NCI-H2196 treated with DMSO at 0.1 percent for 48 hours (cell line): ENCODE measurements at regions not wholly inside any gene's neighbourhood (a gene's known extent, or its start where the extent isn't known, plus 50 kb on each side); places are given as distances from the start of the nearest gene placed in this dataset.

Experiments
- DNase-seq: peaks from one replicate; lab custom pipeline; 2025; ENCODE audit not compliant: unreplicated experiment; lab: John Stamatoyannopoulos, UW

GRCh38 chr1:193356249-193356648 lies 169.8 kb upstream of the B3GALT2 start:
- no peak for DNase-seq

GRCh38 chr1:193355626-193356025 lies 169.2 kb upstream of the B3GALT2 start:
- DNase-seq: no peak

GRCh38 chr1:193355178-193355577 lies 168.8 kb upstream of the B3GALT2 start:
- no peak for DNase-seq

- DNase-seq: no peak
Observed at GRCh38 chr1:193348769-193349535, 162.5 kb upstream of the B3GALT2 start.

- DNase-seq: no peak
Observed at GRCh38 chr1:193348091-193348768, 161.8 kb upstream of the B3GALT2 start.

GRCh38 chr1:193346085-193346484 lies 159.7 kb upstream of the B3GALT2 start:
- no peak for DNase-seq

- DNase-seq: no peak
Observed at GRCh38 chr1:193342811-193343210, 156.4 kb upstream of the B3GALT2 start.

- no peak for DNase-seq
Observed at GRCh38 chr1:193340331-193340730, 153.9 kb upstream of the B3GALT2 start.

GRCh38 chr1:193339401-193339800 lies 153.0 kb upstream of the B3GALT2 start:
- no peak for DNase-seq

GRCh38 chr1:193338194-193338593 lies 151.8 kb upstream of the B3GALT2 start:
- no peak for DNase-seq

GRCh38 chr1:193335806-193336428 lies 149.5 kb upstream of the B3GALT2 start:
- DNase-seq: no peak

GRCh38 chr1:193333166-193333565 lies 146.8 kb upstream of the B3GALT2 start:
- DNase-seq: no peak

GRCh38 chr1:193326296-193326695 lies 139.9 kb upstream of the B3GALT2 start:
- no peak for DNase-seq

GRCh38 chr1:193325771-193326170 lies 139.4 kb upstream of the B3GALT2 start:
- no peak for DNase-seq

- no peak for DNase-seq
Observed at GRCh38 chr1:193325042-193325441, 138.6 kb upstream of the B3GALT2 start.

GRCh38 chr1:193322211-193322610 lies 135.8 kb upstream of the B3GALT2 start:
- no peak for DNase-seq

GRCh38 chr1:193321242-193321840 lies 134.9 kb upstream of the B3GALT2 start:
- no peak for DNase-seq

GRCh38 chr1:193320270-193320669 lies 133.9 kb upstream of the B3GALT2 start:
- DNase-seq: no peak

GRCh38 chr1:193318347-193318746 lies 131.9 kb upstream of the B3GALT2 start:
- DNase-seq: no peak

- no peak for DNase-seq
Observed at GRCh38 chr1:193313354-193314140, 127.1 kb upstream of the B3GALT2 start.

GRCh38 chr1:193312432-193312831 lies 126.0 kb upstream of the B3GALT2 start:
- DNase-seq: no peak
